Activated CD4-positive, alpha-beta T cell treated with anti-CD3 and anti-CD28 coated beads for 4 hours (primary cell): ENCODE measurements at regions not wholly inside any gene's neighbourhood (a gene's known extent, or its start where the extent isn't known, plus 50 kb on each side); places are given as distances from the start of the nearest gene placed in this dataset.
"Not testable (repeated sequence)": the region's sequence is repeated elsewhere in the genome, so short reads cannot be mapped to it uniquely, and the experiment has no call there.

Source experiments
- DNase-seq, 2 donors: peaks; one replicate each; pipeline ENCODE4 v3.0.0-alpha.2; 2020

- DNase-seq, result no peak
These were observed 314.0 kb upstream of the ECI2 start for GRCh38 chr6:4449409-4449808.

GRCh38 chr6:4448841-4449240, 313.5 kb upstream of the ECI2 start:
- DNase-seq, result no peak

GRCh38 chr6:4447639-4448330, 312.4 kb upstream of the ECI2 start:
- DNase-seq, result no peak

GRCh38 chr6:4446982-4447381, 311.6 kb upstream of the ECI2 start:
- DNase-seq, result no peak

GRCh38 chr6:4441981-4442434, 306.6 kb upstream of the ECI2 start:
- no peak for DNase-seq

GRCh38 chr6:4439159-4439558, 303.8 kb upstream of the ECI2 start:
- no peak for DNase-seq

- DNase-seq, result no peak
These were observed 302.0 kb upstream of the ECI2 start for GRCh38 chr6:4437342-4437741.

- DNase-seq, result no peak
These were observed 300.6 kb upstream of the ECI2 start for GRCh38 chr6:4435981-4436445.

- DNase-seq, result no peak
These were observed 299.3 kb upstream of the ECI2 start for GRCh38 chr6:4434655-4435054.

GRCh38 chr6:4433199-4433598, 297.8 kb upstream of the ECI2 start:
- no peak for DNase-seq

- no peak for DNase-seq
These were observed 291.6 kb upstream of the ECI2 start for GRCh38 chr6:4426968-4427367.

- DNase-seq, result no peak
These were observed 286.5 kb upstream of the ECI2 start for GRCh38 chr6:4421837-4422236.

- no peak for DNase-seq
These were observed 284.9 kb upstream of the ECI2 start for GRCh38 chr6:4420160-4420865.

GRCh38 chr6:4415549-4415948, 280.2 kb upstream of the ECI2 start:
- no peak for DNase-seq

GRCh38 chr6:4414078-4414477, 278.7 kb upstream of the ECI2 start:
- not testable (repeated sequence) for DNase-seq

- DNase-seq, result no peak
These were observed 277.7 kb upstream of the ECI2 start for GRCh38 chr6:4413073-4413472.

GRCh38 chr6:4412488-4412887, 277.1 kb upstream of the ECI2 start:
- no peak for DNase-seq

- no peak for DNase-seq
These were observed 276.7 kb upstream of the ECI2 start for GRCh38 chr6:4412077-4412476.

GRCh38 chr6:4407710-4408109, 272.3 kb upstream of the ECI2 start:
- DNase-seq, result not testable (repeated sequence)

GRCh38 chr6:4405621-4406212, 270.3 kb upstream of the ECI2 start:
- DNase-seq, result no peak

GRCh38 chr6:4404415-4404814, 269.0 kb upstream of the ECI2 start:
- no peak for DNase-seq

GRCh38 chr6:4403828-4404227, 268.5 kb upstream of the ECI2 start:
- DNase-seq, result no peak

GRCh38 chr6:4403023-4403752, 267.8 kb upstream of the ECI2 start:
- DNase-seq, result no peak
